NCI-H1930 (cell line): ENCODE measurements at regions not wholly inside any gene's neighbourhood (a gene's known extent, or its start where the extent isn't known, plus 50 kb on each side); places are given as distances from the start of the nearest gene placed in this dataset.
A peak's percentile ranks its signal among the peaks of the same experiment; 100 is the strongest.
"Not testable (repeated sequence)": the region's sequence is repeated elsewhere in the genome, so short reads cannot be mapped to it uniquely, and the experiment has no call there.

Experiments used
- DNase-seq, 2 experiments: peaks; one replicate each; lab custom pipeline; 2025; lab: John Stamatoyannopoulos, UW

GRCh38 chr1:119253366-119253765 is 112.9 kb upstream of the WARS2 start:
- DNase-seq = no peak

GRCh38 chr1:119254067-119254720 is 113.7 kb upstream of the WARS2 start:
- DNase-seq = no peak

- not testable (repeated sequence) for DNase-seq
Measured at GRCh38 chr1:119256089-119256488, 112.5 kb upstream of the HAO2 start.

GRCh38 chr1:119260506-119260905 is 108.1 kb upstream of the HAO2 start:
- DNase-seq = no peak

- no peak for DNase-seq
Measured at GRCh38 chr1:119266386-119266785, 102.2 kb upstream of the HAO2 start.

- DNase-seq = no peak
Measured at GRCh38 chr1:119266858-119267257, 101.7 kb upstream of the HAO2 start.

GRCh38 chr1:119267288-119267687 is 101.3 kb upstream of the HAO2 start:
- DNase-seq = not testable (repeated sequence)

- no peak for DNase-seq
Measured at GRCh38 chr1:119268879-119269278, 99.7 kb upstream of the HAO2 start.

GRCh38 chr1:119275145-119276134 is 93.1 kb upstream of the HAO2 start:
- peak in 1 of 2 experiments; percentile 47 for DNase-seq

- DNase-seq = peak in 1 of 2 experiments; percentile 3
Measured at GRCh38 chr1:119276558-119276957, 92.0 kb upstream of the HAO2 start.

GRCh38 chr1:119279456-119280381 is 88.9 kb upstream of the HAO2 start:
- no peak for DNase-seq

GRCh38 chr1:119285482-119285881 is 83.1 kb upstream of the HAO2 start:
- no peak for DNase-seq

GRCh38 chr1:119286587-119287181 is 81.9 kb upstream of the HAO2 start:
- peak in 1 of 2 experiments; percentile 40 for DNase-seq

GRCh38 chr1:119288751-119289150 is 79.8 kb upstream of the HAO2 start:
- DNase-seq = no peak

GRCh38 chr1:119290297-119290696 is 78.3 kb upstream of the HAO2 start:
- no peak for DNase-seq

- no peak for DNase-seq
Measured at GRCh38 chr1:119291611-119292206, 76.9 kb upstream of the HAO2 start.

- DNase-seq = no peak
Measured at GRCh38 chr1:119293797-119294196, 74.8 kb upstream of the HAO2 start.

- DNase-seq = no peak
Measured at GRCh38 chr1:119294199-119294598, 74.4 kb upstream of the HAO2 start.

- DNase-seq = no peak
Measured at GRCh38 chr1:119294722-119295121, 73.9 kb upstream of the HAO2 start.

- DNase-seq = no peak
Measured at GRCh38 chr1:119298687-119299303, 69.8 kb upstream of the HAO2 start.

GRCh38 chr1:119302011-119302410 is 66.6 kb upstream of the HAO2 start:
- no peak for DNase-seq
